ENCODE measurements at regions not wholly inside any gene's neighbourhood (a gene's known extent, or its start where the extent isn't known, plus 50 kb on each side); places are given as distances from the start of the nearest gene placed in this dataset.

DNA sequence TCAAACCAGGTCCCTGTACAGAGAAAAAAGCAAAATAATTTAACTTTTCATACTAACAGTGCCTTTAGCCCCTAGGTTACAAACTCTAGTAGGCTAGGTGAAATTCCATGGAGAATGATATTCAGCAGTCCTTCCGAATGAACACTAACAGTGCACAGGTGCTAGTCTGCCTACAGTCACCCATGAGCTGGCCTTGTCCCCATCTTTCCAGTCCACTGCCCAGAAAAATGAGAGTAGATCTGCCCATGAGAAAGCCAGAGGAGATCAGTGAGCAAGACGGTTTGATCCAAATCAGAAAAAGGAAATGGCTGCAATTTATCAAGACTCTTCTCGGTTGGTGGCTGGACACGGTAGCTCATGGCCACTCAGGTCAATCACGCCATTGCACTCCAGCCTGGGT is 524.9 kb downstream of the FGF9 start (continued):
- TF ChIP-seq, protein P1, sequence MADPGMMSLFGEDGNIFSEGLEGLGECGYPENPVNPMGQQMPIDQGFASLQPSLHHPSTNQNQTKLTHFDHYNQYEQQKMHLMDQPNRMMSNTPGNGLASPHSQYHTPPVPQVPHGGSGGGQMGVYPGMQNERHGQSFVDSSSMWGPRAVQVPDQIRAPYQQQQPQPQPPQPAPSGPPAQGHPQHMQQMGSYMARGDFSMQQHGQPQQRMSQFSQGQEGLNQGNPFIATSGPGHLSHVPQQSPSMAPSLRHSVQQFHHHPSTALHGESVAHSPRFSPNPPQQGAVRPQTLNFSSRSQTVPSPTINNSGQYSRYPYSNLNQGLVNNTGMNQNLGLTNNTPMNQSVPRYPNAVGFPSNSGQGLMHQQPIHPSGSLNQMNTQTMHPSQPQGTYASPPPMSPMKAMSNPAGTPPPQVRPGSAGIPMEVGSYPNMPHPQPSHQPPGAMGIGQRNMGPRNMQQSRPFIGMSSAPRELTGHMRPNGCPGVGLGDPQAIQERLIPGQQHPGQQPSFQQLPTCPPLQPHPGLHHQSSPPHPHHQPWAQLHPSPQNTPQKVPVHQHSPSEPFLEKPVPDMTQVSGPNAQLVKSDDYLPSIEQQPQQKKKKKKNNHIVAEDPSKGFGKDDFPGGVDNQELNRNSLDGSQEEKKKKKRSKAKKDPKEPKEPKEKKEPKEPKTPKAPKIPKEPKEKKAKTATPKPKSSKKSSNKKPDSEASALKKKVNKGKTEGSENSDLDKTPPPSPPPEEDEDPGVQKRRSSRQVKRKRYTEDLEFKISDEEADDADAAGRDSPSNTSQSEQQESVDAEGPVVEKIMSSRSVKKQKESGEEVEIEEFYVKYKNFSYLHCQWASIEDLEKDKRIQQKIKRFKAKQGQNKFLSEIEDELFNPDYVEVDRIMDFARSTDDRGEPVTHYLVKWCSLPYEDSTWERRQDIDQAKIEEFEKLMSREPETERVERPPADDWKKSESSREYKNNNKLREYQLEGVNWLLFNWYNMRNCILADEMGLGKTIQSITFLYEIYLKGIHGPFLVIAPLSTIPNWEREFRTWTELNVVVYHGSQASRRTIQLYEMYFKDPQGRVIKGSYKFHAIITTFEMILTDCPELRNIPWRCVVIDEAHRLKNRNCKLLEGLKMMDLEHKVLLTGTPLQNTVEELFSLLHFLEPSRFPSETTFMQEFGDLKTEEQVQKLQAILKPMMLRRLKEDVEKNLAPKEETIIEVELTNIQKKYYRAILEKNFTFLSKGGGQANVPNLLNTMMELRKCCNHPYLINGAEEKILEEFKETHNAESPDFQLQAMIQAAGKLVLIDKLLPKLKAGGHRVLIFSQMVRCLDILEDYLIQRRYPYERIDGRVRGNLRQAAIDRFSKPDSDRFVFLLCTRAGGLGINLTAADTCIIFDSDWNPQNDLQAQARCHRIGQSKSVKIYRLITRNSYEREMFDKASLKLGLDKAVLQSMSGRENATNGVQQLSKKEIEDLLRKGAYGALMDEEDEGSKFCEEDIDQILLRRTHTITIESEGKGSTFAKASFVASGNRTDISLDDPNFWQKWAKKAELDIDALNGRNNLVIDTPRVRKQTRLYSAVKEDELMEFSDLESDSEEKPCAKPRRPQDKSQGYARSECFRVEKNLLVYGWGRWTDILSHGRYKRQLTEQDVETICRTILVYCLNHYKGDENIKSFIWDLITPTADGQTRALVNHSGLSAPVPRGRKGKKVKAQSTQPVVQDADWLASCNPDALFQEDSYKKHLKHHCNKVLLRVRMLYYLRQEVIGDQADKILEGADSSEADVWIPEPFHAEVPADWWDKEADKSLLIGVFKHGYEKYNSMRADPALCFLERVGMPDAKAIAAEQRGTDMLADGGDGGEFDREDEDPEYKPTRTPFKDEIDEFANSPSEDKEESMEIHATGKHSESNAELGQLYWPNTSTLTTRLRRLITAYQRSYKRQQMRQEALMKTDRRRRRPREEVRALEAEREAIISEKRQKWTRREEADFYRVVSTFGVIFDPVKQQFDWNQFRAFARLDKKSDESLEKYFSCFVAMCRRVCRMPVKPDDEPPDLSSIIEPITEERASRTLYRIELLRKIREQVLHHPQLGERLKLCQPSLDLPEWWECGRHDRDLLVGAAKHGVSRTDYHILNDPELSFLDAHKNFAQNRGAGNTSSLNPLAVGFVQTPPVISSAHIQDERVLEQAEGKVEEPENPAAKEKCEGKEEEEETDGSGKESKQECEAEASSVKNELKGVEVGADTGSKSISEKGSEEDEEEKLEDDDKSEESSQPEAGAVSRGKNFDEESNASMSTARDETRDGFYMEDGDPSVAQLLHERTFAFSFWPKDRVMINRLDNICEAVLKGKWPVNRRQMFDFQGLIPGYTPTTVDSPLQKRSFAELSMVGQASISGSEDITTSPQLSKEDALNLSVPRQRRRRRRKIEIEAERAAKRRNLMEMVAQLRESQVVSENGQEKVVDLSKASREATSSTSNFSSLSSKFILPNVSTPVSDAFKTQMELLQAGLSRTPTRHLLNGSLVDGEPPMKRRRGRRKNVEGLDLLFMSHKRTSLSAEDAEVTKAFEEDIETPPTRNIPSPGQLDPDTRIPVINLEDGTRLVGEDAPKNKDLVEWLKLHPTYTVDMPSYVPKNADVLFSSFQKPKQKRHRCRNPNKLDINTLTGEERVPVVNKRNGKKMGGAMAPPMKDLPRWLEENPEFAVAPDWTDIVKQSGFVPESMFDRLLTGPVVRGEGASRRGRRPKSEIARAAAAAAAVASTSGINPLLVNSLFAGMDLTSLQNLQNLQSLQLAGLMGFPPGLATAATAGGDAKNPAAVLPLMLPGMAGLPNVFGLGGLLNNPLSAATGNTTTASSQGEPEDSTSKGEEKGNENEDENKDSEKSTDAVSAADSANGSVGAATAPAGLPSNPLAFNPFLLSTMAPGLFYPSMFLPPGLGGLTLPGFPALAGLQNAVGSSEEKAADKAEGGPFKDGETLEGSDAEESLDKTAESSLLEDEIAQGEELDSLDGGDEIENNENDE (IDR thresholded peaks at IDR 0.05; ENCODE audit: insufficient replicate concordance, low read length): no peak
- no peak for TF ChIP-seq MAFK (IDR thresholded peaks at IDR 0.05; ENCODE audit: low read depth, low read length)
- no peak for TF ChIP-seq EP300 (IDR thresholded peaks at IDR 0.05; ENCODE audit: borderline replicate concordance in 1 of 2, low read depth in 2 of 2, low read length in 2 of 2)
